Neural cell (in vitro differentiated cells): ENCODE measurements at regions not wholly inside any gene's neighbourhood (a gene's known extent, or its start where the extent isn't known, plus 50 kb on each side); places are given as distances from the start of the nearest gene placed in this dataset.

Experiments used
- H2AFZ ChIP-seq: fragments of 200-600, 300-800 bp; sonication (generic), shearing (Covaris generic); 2 replicates; pipeline ENCODE4 v1.6.0; 2014; ENCODE audit warnings: low read depth, mild to moderate bottlenecking, antibody characterized with exemption, low read length, moderate library complexity
- H3F3A ChIP-seq: fragments of 200-600 bp; shearing (Covaris generic); 2 replicates; pipeline ENCODE4 v1.6.1; 2016; ENCODE audit warnings: mild to moderate bottlenecking, moderate library complexity, mixed read lengths, antibody characterized with exemption, low read length; ENCODE audit not compliant: insufficient read depth, poor library complexity, severe bottlenecking
- H3K27ac ChIP-seq: fragments of 200-600, 300-800 bp; sonication (generic), shearing (Covaris generic); 2 replicates; pipeline ENCODE4 v1.5.1; 2014; ENCODE audit warnings: mild to moderate bottlenecking, low read length, moderate library complexity
- H3K27me3 ChIP-seq: fragments of 300-800, 200-600 bp; sonication (generic), shearing (Covaris generic); 2 replicates; pipeline ENCODE4 v1.6.0; 2014; ENCODE audit warnings: mild to moderate bottlenecking, low read depth, low read length, moderate library complexity; ENCODE audit not compliant: insufficient read depth
- H3K36me3 ChIP-seq: fragments of 300-800, 200-600 bp; sonication (generic), shearing (Covaris generic); 2 replicates; pipeline ENCODE4 v1.5.1; 2014; ENCODE audit warnings: mild to moderate bottlenecking, antibody characterized with exemption, low read length, moderate library complexity; ENCODE audit not compliant: insufficient read depth
- H3K4me2 ChIP-seq: fragments of 300-800, 200-600 bp; sonication (generic), shearing (Covaris generic); 2 replicates; pipeline ENCODE4 v1.6.0; 2014; ENCODE audit warnings: mild to moderate bottlenecking, low read length
- H3K4me3 ChIP-seq: fragments of 300-800, 200-600 bp; sonication (generic), shearing (Covaris generic); 2 replicates; pipeline ENCODE4 v1.5.1; 2014; ENCODE audit warnings: mild to moderate bottlenecking, low read length, moderate library complexity
- H3K79me2 ChIP-seq: fragments of 200-600 bp; shearing (Covaris generic); replicated peaks from 2 replicates; pipeline ENCODE4 v1.6.0; 2014; ENCODE audit warnings: mild to moderate bottlenecking, low read length, moderate library complexity; ENCODE audit not compliant: insufficient read depth
- H3K9ac ChIP-seq: fragments of 300-800, 200-600 bp; sonication (generic), shearing (Covaris generic); 2 replicates; pipeline ENCODE4 v1.6.1; 2016; ENCODE audit warnings: mild to moderate bottlenecking, low read length, mixed read lengths
- H3K9me2 ChIP-seq: fragments of 200-600 bp; shearing (Covaris generic); 2 replicates; pipeline ENCODE4 v1.6.1; 2016; ENCODE audit warnings: mild to moderate bottlenecking, low read length, mixed read lengths; ENCODE audit not compliant: insufficient read depth
- H3K9me3 ChIP-seq: fragments of 200-600, 300-800 bp; sonication (generic), shearing (Covaris generic); 2 replicates; pipeline ENCODE4 v1.6.1; 2016; ENCODE audit warnings: mild to moderate bottlenecking, mixed run types, low read length, moderate library complexity, mixed read lengths
- H4K20me1 ChIP-seq: fragments of 200-600 bp; shearing (Covaris generic); 2 replicates; pipeline ENCODE4 v1.6.1; 2016; ENCODE audit warnings: mild to moderate bottlenecking, mixed run types; ENCODE audit not compliant: insufficient read depth
- EP300 ChIP-seq: fragments of 450-650 bp; conservative IDR thresholded peaks from 2 replicates; pipeline ENCODE4 v1.6.1; 2014; ENCODE audit warnings: antibody characterized with exemption, mild to moderate bottlenecking, moderate library complexity; ENCODE audit not compliant: poor library complexity, severe bottlenecking
- EZH2 ChIP-seq: fragments of 200-600, 300-800 bp; shearing (Covaris generic), sonication (generic); IDR thresholded peaks from 2 replicates; pipeline ENCODE4 v1.6.1; 2014; ENCODE audit warnings: antibody characterized with exemption, low read length, borderline replicate concordance, mild to moderate bottlenecking; ENCODE audit not compliant: insufficient read depth, poor library complexity, severe bottlenecking
- MXI1 ChIP-seq: fragments of 450-650 bp; conservative IDR thresholded peaks from 2 replicates; pipeline ENCODE4 v1.6.1; 2014; ENCODE audit warnings: antibody characterized with exemption, mild to moderate bottlenecking; ENCODE audit not compliant: poor library complexity, severe bottlenecking
- POLR2AphosphoS5 ChIP-seq: IDR thresholded peaks from 2 replicates; pipeline ENCODE4 v1.6.1; 2012
- SMC3 ChIP-seq: fragments of 450-650 bp; conservative IDR thresholded peaks from 2 replicates; pipeline ENCODE4 v1.6.1; 2014; ENCODE audit warnings: antibody characterized with exemption, mild to moderate bottlenecking, moderate library complexity; ENCODE audit not compliant: poor library complexity
- TF ChIP-seq, protein P1 (sequence below): IDR thresholded peaks from 2 replicates; pipeline ENCODE4 v1.6.1; 2012; ENCODE audit warnings: borderline replicate concordance
- TF ChIP-seq, protein P2 (sequence below): fragments of 450-650 bp; IDR thresholded peaks from 2 replicates; pipeline ENCODE4 v1.5.1; 2014; ENCODE audit warnings: antibody characterized with exemption, mild to moderate bottlenecking, moderate library complexity; ENCODE audit not compliant: poor library complexity, severe bottlenecking

DNA sequence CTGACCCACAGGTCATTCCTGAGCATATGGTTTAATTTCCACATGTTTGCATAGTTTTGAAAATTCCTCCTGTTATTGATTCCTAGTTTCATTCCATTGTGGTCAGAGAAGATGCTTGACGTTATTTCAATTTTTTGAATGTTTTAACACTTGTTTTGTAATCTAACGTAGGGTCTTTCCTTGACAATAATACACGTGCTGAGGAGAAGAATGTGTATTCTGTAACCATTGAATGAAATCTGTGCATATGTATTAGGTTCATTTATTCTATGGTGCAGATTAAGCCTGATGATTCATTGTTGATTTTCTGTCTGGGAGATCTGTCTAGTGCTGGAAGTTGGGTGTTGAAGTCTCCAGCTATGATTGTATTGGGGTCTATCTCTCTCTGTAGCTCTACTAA is 486.4 kb upstream of the RPS6KA3 start:
- Histone ChIP-seq H3F3A (no peaks in the 10 kb centered on the region), H4K20me1 (no peaks in the 10 kb centered on the region), H3K27ac (no peak overlapping the region), H3K79me2 (no peaks in the 10 kb centered on the region), H3K9me2 (no peaks in the 10 kb centered on the region), H3K9ac (no peak overlapping the region), H3K9me3 (no peaks in the 10 kb centered on the region), H3K27me3 (no peaks in the 10 kb centered on the region), H3K36me3 (no peaks in the 10 kb centered on the region), H2AFZ (no peak overlapping the region), H3K4me2 (no peak overlapping the region), H3K4me3 (no peak overlapping the region)
- TF ChIP-seq, protein P1, sequence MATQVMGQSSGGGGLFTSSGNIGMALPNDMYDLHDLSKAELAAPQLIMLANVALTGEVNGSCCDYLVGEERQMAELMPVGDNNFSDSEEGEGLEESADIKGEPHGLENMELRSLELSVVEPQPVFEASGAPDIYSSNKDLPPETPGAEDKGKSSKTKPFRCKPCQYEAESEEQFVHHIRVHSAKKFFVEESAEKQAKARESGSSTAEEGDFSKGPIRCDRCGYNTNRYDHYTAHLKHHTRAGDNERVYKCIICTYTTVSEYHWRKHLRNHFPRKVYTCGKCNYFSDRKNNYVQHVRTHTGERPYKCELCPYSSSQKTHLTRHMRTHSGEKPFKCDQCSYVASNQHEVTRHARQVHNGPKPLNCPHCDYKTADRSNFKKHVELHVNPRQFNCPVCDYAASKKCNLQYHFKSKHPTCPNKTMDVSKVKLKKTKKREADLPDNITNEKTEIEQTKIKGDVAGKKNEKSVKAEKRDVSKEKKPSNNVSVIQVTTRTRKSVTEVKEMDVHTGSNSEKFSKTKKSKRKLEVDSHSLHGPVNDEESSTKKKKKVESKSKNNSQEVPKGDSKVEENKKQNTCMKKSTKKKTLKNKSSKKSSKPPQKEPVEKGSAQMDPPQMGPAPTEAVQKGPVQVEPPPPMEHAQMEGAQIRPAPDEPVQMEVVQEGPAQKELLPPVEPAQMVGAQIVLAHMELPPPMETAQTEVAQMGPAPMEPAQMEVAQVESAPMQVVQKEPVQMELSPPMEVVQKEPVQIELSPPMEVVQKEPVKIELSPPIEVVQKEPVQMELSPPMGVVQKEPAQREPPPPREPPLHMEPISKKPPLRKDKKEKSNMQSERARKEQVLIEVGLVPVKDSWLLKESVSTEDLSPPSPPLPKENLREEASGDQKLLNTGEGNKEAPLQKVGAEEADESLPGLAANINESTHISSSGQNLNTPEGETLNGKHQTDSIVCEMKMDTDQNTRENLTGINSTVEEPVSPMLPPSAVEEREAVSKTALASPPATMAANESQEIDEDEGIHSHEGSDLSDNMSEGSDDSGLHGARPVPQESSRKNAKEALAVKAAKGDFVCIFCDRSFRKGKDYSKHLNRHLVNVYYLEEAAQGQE: no peak
- TF ChIP-seq POLR2AphosphoS5 (no peak), SMC3 (no peak)

DNA sequence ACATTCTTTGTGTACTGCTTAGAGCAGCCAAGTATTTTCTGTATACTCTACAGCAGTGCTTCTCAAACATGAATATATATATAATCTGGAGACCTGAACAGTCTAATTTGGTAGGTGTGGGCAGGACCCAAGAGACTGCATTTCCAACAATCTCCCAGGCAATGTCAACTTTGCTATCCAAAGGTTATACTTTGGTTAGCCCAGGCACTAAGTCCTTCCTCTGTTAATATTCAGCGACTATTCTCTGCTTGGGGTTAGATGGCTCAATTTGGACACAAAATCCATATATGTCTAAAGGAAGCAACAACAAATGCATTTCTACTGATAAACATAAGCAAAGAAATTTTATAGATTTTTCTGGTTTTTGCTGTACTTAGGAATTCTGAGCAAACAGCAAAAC is 480.0 kb upstream of the RPS6KA3 start:
- Histone ChIP-seq H3K27me3 (no peaks in the 10 kb centered on the region), H3K36me3 (no peaks in the 10 kb centered on the region), H3K79me2 (no peaks in the 10 kb centered on the region), H3K4me3 (no peak overlapping the region), H2AFZ (no peak overlapping the region), H3K9me3 (no peaks in the 10 kb centered on the region), H3K27ac (no peak overlapping the region), H3F3A (no peaks in the 10 kb centered on the region), H3K4me2 (no peak overlapping the region), H3K9me2 (no peaks in the 10 kb centered on the region), H4K20me1 (no peaks in the 10 kb centered on the region), H3K9ac (no peak overlapping the region)
- no peak for TF ChIP-seq EP300

DNA sequence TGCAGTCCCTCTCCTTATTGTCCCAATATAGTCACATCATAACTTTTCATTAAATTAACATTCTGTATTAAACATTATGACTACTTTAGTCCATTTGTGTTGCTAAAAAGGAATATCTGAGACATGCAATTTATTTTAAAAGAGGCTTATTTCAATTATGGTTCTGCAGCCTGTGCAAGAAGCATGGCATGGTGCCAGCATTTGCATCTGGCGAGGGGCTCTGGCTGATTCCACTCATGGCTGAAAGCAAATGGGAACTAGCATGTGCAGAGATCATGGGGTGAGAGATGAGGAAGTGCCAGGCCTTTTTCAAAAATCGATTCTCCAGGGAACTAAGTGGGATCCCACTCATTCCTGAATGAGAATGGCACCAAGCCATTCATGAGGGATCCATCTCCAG is 476.3 kb upstream of the RPS6KA3 start:
- Histone ChIP-seq H3K79me2 (no peaks in the 10 kb centered on the region), H3K9ac (no peak overlapping the region), H2AFZ (no peak overlapping the region), H3K27ac (no peak overlapping the region), H3K9me2 (no peaks in the 10 kb centered on the region), H3K36me3 (no peaks in the 10 kb centered on the region), H3K4me2 (no peak overlapping the region), H3K27me3 (no peaks in the 10 kb centered on the region), H3K9me3 (no peaks in the 10 kb centered on the region), H4K20me1 (no peaks in the 10 kb centered on the region), H3K4me3 (no peak overlapping the region), H3F3A (no peaks in the 10 kb centered on the region)
- TF ChIP-seq SMC3 (no peak), MXI1 (no peak), EZH2 (no peak)
- TF ChIP-seq, protein P2, sequence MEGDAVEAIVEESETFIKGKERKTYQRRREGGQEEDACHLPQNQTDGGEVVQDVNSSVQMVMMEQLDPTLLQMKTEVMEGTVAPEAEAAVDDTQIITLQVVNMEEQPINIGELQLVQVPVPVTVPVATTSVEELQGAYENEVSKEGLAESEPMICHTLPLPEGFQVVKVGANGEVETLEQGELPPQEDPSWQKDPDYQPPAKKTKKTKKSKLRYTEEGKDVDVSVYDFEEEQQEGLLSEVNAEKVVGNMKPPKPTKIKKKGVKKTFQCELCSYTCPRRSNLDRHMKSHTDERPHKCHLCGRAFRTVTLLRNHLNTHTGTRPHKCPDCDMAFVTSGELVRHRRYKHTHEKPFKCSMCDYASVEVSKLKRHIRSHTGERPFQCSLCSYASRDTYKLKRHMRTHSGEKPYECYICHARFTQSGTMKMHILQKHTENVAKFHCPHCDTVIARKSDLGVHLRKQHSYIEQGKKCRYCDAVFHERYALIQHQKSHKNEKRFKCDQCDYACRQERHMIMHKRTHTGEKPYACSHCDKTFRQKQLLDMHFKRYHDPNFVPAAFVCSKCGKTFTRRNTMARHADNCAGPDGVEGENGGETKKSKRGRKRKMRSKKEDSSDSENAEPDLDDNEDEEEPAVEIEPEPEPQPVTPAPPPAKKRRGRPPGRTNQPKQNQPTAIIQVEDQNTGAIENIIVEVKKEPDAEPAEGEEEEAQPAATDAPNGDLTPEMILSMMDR: no peak
